NCI-H2029 treated with DMSO at 0.1 percent for 48 hours (cell line): ENCODE measurements at regions not wholly inside any gene's neighbourhood (a gene's known extent, or its start where the extent isn't known, plus 50 kb on each side); places are given as distances from the start of the nearest gene placed in this dataset.
"Not testable (repeated sequence)": the region's sequence is repeated elsewhere in the genome, so short reads cannot be mapped to it uniquely, and the experiment has no call there.

Source experiments
- DNase-seq: peaks from one replicate; lab custom pipeline; 2025; lab: John Stamatoyannopoulos, UW

- DNase-seq = no peak
Observed at GRCh38 chr4:85106166-85106565, 139.7 kb upstream of the WDFY3 start.

- DNase-seq = no peak
Observed at GRCh38 chr4:85106805-85107336, 140.4 kb upstream of the WDFY3 start.

- DNase-seq = no peak
Observed at GRCh38 chr4:85107553-85107952, 141.1 kb upstream of the WDFY3 start.

- DNase-seq = no peak
Observed at GRCh38 chr4:85113706-85114105, 147.2 kb upstream of the WDFY3 start.

GRCh38 chr4:85114526-85114925 is 148.0 kb upstream of the WDFY3 start:
- DNase-seq = no peak

- no peak for DNase-seq
Observed at GRCh38 chr4:85116008-85116407, 149.5 kb upstream of the WDFY3 start.

GRCh38 chr4:85125688-85126087 is 159.2 kb upstream of the WDFY3 start:
- DNase-seq = no peak

GRCh38 chr4:85126991-85127591 is 160.6 kb upstream of the WDFY3 start:
- no peak for DNase-seq

GRCh38 chr4:85127653-85128052 is 161.2 kb upstream of the WDFY3 start:
- no peak for DNase-seq

- DNase-seq = no peak
Observed at GRCh38 chr4:85128246-85129204, 162.0 kb upstream of the WDFY3 start.

GRCh38 chr4:85129354-85130125 is 163.1 kb upstream of the WDFY3 start:
- not testable (repeated sequence) for DNase-seq

GRCh38 chr4:85132117-85132516 is 165.6 kb upstream of the WDFY3 start:
- no peak for DNase-seq

GRCh38 chr4:85132570-85132969 is 166.1 kb upstream of the WDFY3 start:
- no peak for DNase-seq

GRCh38 chr4:85139749-85140148 is 173.3 kb upstream of the WDFY3 start:
- not testable (repeated sequence) for DNase-seq

GRCh38 chr4:85142451-85142850 is 176.0 kb upstream of the WDFY3 start:
- DNase-seq = no peak

GRCh38 chr4:85147481-85148076 is 181.1 kb upstream of the WDFY3 start:
- peak; percentile 84 for DNase-seq

- no peak for DNase-seq
Observed at GRCh38 chr4:85149676-85150075, 183.2 kb upstream of the WDFY3 start.

- no peak for DNase-seq
Observed at GRCh38 chr4:85151371-85151770, 184.9 kb upstream of the WDFY3 start.

- no peak for DNase-seq
Observed at GRCh38 chr4:85151786-85152185, 185.3 kb upstream of the WDFY3 start.

- no peak for DNase-seq
Observed at GRCh38 chr4:85152480-85152879, 186.0 kb upstream of the WDFY3 start.

GRCh38 chr4:85153221-85153620 is 186.7 kb upstream of the WDFY3 start:
- DNase-seq = no peak

- DNase-seq = no peak
Observed at GRCh38 chr4:85154591-85154990, 188.1 kb upstream of the WDFY3 start.
